ENCODE measurements at regions not wholly inside any gene's neighbourhood (a gene's known extent, or its start where the extent isn't known, plus 50 kb on each side); places are given as distances from the start of the nearest gene placed in this dataset.

GRCh38 chr2:217052856-217053577 lies 193.2 kb upstream of the TNP1 start:
- TF ChIP-seq CTCF (IDR thresholded peaks at IDR 0.05) (no peak), POLR2A (IDR thresholded peaks at IDR 0.05) (no peak)

All from body of pancreas (tissue), 4 donors.